SK-N-SH treated with all-trans-retinoic acid at 6 μM for 48 hours (cell line): ENCODE measurements at regions not wholly inside any gene's neighbourhood (a gene's known extent, or its start where the extent isn't known, plus 50 kb on each side); places are given as distances from the start of the nearest gene placed in this dataset.

Experiments used
- BACH2 ChIP-seq: fragments of 250-450 bp; sonication (Bioruptor Pico); IDR thresholded peaks from 2 replicates; pipeline ENCODE4 v1.9.0; 2021; ENCODE audit warnings: mild to moderate bottlenecking, borderline replicate concordance
- ESRRG ChIP-seq: fragments of 250-450 bp; sonication (Bioruptor Pico); IDR thresholded peaks from 2 replicates; pipeline ENCODE4 v1.6.1; 2021; ENCODE audit warnings: mild to moderate bottlenecking
- PATZ1 ChIP-seq: fragments of 250-450 bp; sonication (Bioruptor Pico); IDR thresholded peaks from 2 replicates; pipeline ENCODE4 v1.8.0; 2020; ENCODE audit warnings: mild to moderate bottlenecking, moderate library complexity, borderline replicate concordance
- PPARA ChIP-seq: fragments of 250-450 bp; sonication (Bioruptor Pico); IDR thresholded peaks from 2 replicates; pipeline ENCODE4 v1.5.0; 2020; ENCODE audit warnings: mild to moderate bottlenecking, borderline replicate concordance
- SNAI2 ChIP-seq: fragments of 250-450 bp; sonication (Bioruptor Pico); IDR thresholded peaks from 2 replicates; pipeline ENCODE4 v1.5.0; 2020; ENCODE audit warnings: mild to moderate bottlenecking, moderate library complexity
- TCF4 ChIP-seq: fragments of 250-450 bp; sonication (Bioruptor Pico); IDR thresholded peaks from 2 replicates; pipeline ENCODE4 v1.8.0; 2021; ENCODE audit warnings: mild to moderate bottlenecking, moderate library complexity, borderline replicate concordance
- ZC3H10 ChIP-seq: fragments of 250-450 bp; sonication (Bioruptor Pico); IDR thresholded peaks from 2 replicates; pipeline ENCODE4 v1.5.1; 2021; ENCODE audit warnings: mild to moderate bottlenecking, moderate library complexity
- ZFP3 ChIP-seq: fragments of 250-450 bp; sonication (Bioruptor Pico); IDR thresholded peaks from 2 replicates; pipeline ENCODE4 v1.5.0; 2020; ENCODE audit warnings: mild to moderate bottlenecking, moderate library complexity
- ZFP30 ChIP-seq: fragments of 450-650 bp; formaldehyde crosslinking; IDR thresholded peaks from 2 replicates; pipeline ENCODE4 v1.5.0; 2022; ENCODE audit warnings: mild to moderate bottlenecking, moderate library complexity
- ZNF565 ChIP-seq: fragments of 450-650 bp; formaldehyde crosslinking; conservative IDR thresholded peaks from 2 replicates; pipeline ENCODE4 v1.5.0; 2020; ENCODE audit warnings: low read depth, mild to moderate bottlenecking, moderate library complexity
- ZNF70 ChIP-seq: fragments of 450-650 bp; formaldehyde crosslinking; IDR thresholded peaks from 2 replicates; pipeline ENCODE4 v1.5.0; 2020; ENCODE audit warnings: mild to moderate bottlenecking, moderate library complexity
- ZNF8 ChIP-seq: fragments of 450-650 bp; formaldehyde crosslinking; IDR thresholded peaks from 2 replicates; pipeline ENCODE4 v1.5.0; 2020; ENCODE audit warnings: mild to moderate bottlenecking, moderate library complexity

GRCh38 chr14:100441271-100441947 lies 118.3 kb downstream of the SLC25A47 start:
- TF ChIP-seq ESRRG (no peak), ZFP3 (CRISPR knock-in tag) (no peak), TCF4 (CRISPR knock-in tag) (no peak), PATZ1 (CRISPR knock-in tag) (no peak), ZFP30 (no peak), ZNF565 (CRISPR knock-in tag) (no peak), SNAI2 (CRISPR knock-in tag) (no peak), ZNF8 (CRISPR knock-in tag) (no peak), ZC3H10 (no peak), BACH2 (CRISPR knock-in tag) (no peak), ZNF70 (CRISPR knock-in tag) (no peak), PPARA (CRISPR knock-in tag) (no peak)
